ENCODE measurements at regions not wholly inside any gene's neighbourhood (a gene's known extent, or its start where the extent isn't known, plus 50 kb on each side); places are given as distances from the start of the nearest gene placed in this dataset.

GRCh38 chr11:13105237-13105844, 96.2 kb downstream of the RASSF10 start:
- DNase-seq, result no peak

- DNase-seq, result no peak
Measured at GRCh38 chr11:13107544-13108044, 98.5 kb downstream of the RASSF10 start.

- DNase-seq, result no peak
Measured at GRCh38 chr11:13108416-13108815, 99.3 kb downstream of the RASSF10 start.

- DNase-seq, result no peak
Measured at GRCh38 chr11:13109616-13110015, 100.5 kb downstream of the RASSF10 start.

GRCh38 chr11:13110145-13110544, 101.0 kb downstream of the RASSF10 start:
- no peak for DNase-seq

DNA sequence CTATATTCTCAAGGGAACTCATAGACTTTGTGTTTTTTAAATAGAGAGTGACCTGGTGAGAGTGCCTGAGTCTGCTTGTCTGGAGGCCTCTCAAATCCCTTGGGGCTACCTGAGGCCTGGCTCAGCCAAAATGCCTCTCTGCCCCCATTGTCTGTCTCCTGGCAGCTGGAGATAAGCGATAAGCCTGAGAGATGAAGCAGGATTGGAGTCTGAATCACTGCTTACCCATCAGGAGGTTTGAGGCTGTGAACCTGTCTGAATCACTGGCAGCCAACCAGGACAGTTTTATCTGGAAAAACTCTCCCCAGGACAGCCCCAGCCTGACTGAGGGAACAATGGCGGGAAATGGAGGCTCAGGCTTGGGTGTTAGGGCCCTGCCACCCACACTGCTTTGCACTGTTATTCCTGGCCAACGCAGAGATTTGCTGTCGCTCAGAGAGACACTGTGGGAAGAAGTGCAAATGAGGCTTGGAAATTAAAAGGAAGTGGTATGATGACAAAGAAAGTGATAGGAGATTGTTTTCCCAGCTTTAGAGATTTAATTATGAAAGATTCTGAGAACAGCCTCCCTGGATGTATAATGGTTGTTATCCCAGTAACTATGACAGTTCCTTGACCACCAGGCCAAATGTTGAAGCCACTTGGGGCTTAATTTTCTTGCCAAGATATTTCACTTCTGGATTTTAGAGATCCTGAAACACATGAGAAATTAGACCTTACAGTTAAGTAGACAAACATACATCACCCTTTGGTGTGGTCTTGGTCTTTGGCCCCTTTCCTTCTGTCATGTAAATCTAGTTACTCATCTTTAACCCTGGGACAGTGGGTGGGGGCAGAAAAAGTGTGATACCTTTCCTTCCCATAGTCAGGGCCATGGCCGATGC, 102.1 kb downstream of the RASSF10 start:
- DNase-seq, result no peak

DNA sequence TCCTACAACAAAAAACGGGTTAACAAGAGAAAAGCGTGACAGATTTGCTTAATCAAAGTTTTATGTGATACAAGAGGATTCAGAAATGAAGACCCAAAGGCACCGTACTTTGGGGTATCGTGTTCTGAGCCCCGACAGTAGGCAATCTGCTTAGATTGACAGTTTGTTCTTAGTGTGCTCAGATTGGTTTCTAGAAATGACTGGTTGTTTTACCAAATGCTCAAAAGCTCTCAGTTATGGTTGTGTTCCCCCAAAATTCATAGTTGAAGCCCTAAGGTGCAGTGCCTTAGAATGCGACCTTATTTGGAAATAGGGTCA, 102.7 kb downstream of the RASSF10 start:
- DNase-seq, result no peak

- DNase-seq, result no peak
Measured at GRCh38 chr11:13114566-13115379, 105.7 kb downstream of the RASSF10 start.

DNA sequence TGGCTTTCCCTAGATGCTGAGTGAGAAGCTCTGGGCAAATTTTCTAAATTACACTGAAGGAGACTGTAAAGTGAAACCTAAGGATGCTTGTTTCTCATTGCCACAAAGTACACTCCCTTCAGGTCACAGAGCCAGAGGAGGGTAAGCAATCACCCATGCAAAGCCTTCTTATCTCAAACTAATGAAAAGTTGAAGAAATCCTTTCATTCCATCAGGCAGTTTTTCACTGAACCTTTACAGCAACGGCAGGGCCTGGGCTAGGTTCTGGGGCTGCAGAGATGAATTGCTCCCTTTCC, 106.2 kb downstream of the RASSF10 start:
- DNase-seq, result no peak

- no peak for DNase-seq
Measured at GRCh38 chr11:13116491-13116890, 107.4 kb downstream of the RASSF10 start.

GRCh38 chr11:13117344-13117743, 108.2 kb downstream of the RASSF10 start:
- no peak for DNase-seq

GRCh38 chr11:13118194-13118593, 109.1 kb downstream of the RASSF10 start:
- no peak for DNase-seq

- DNase-seq, result no peak
Measured at GRCh38 chr11:13118650-13119049, 109.5 kb downstream of the RASSF10 start.

DNA sequence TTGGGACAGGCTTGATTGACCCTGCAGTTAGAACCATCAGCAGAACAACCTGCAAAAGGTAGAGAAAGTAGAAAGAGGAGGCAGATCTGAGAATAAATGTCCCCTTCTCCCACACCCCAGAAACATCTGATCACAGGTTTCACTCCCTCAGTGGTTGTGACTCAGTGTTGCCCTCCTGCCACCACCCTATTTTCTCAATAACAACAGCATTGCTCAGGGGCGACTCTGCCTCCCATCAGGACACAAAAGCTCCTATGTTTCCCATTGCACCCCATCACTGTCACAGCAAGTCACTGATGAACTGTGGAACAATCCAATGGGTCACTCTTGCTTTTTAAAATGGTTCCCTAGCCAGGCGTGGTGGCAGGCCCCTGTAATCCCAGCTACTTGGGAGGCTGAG, 110.2 kb downstream of the RASSF10 start:
- no peak for DNase-seq

GRCh38 chr11:13119941-13120520, 110.9 kb downstream of the RASSF10 start:
- DNase-seq, result no peak

GRCh38 chr11:13120691-13121090, 111.6 kb downstream of the RASSF10 start:
- DNase-seq, result no peak

DNA sequence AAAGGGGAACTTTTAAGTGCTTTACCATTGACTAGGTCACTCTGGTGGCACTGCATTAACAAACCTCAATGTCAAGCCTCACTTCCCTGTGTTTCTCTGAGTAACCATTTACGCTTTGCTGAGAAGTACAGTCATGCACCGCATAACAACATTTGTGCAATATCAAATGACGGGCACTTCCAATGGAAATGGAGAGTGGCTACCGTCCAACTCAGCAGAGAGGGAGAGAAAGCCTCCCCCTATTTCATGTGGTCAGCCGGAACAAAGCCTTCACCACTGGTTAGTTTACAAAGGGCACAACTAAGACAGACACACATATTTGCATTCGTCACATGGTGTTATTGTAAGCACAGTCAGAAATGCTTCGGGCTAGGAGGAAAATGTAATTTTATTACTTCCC, 117.3 kb downstream of the RASSF10 start:
- DNase-seq, result no peak

DNA sequence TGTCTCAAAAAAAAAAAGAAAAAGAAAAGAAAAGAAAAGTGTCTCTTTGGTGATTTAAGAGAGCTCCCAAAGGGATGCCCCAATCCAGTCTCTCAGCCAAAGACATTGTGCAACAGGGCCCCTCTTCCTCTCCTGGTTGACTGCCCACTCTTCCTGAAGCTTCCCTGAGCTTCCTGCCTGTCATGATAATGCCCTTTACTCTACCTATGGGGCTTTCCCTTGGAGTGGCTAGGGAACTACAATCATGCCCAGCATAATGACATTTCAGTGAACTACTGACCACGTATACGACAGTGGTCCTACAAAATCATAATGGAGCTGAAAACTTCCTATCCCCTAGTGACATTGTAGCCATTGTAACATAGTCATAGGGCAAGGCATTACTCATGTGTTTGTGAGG, 118.0 kb downstream of the RASSF10 start:
- no peak for DNase-seq

DNA sequence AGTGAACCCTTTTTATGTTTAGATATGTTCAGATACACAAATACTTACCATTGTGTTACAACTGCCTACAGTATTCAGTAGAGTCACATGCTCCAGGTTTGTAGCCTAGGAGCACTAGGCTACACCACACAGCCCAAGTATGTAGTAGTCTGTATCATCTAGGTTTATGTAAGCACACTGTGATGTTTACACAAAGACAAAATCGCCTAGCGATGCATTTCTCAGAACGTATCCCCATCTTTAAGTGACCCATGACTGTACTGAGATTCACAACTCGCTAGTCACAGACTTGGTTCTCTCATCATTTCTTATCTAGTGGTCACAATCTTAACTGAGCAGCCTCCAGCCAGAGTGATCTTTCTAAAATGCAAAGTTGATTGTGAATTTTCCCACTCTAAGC, 119.2 kb downstream of the RASSF10 start:
- no peak for DNase-seq

GRCh38 chr11:13134066-13134465, 125.0 kb downstream of the RASSF10 start:
- no peak for DNase-seq

- no peak for DNase-seq
Measured at GRCh38 chr11:13134886-13135285, 125.8 kb downstream of the RASSF10 start.

DNA sequence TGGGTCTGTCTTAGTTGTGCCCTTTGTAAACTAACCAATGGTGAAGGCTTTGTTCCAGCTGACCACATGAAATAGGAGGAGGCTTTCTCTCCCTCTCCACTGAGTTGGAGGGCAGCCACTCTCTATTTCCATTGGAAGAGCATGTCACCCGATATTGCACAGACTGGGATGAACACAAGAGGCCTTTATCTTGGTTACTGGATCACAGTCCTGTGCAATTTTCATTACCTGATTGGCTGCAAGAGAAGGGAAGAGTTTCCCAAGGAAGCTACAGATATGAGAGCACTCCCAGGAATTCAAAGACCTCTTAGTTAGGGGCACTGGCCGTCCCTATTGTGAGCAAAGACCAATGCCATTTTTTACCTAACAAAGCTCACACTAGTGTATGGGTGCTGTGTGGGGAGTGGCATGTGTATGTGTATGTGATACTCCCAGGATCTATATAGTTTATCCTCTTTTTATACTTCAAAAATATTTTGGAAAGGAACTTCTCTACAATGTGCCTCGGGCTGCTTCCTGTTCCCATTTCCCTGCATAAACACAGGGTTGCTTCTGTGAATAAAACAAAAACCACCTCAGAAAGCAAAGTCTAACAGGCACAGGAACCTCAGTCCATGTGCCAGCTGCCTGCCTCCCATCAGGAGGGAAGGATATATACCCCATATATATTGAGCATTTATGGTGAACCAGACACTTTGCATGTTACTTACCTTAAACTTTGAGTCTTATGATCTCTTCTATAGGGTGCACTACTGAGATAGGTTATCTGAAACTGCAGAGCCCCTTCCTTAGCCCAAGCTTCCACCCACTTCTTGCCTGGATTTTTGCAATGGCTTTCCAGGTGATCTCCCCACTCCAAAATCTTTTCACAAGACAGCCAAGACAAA, 126.5 kb downstream of the RASSF10 start:
- no peak for DNase-seq

DNA sequence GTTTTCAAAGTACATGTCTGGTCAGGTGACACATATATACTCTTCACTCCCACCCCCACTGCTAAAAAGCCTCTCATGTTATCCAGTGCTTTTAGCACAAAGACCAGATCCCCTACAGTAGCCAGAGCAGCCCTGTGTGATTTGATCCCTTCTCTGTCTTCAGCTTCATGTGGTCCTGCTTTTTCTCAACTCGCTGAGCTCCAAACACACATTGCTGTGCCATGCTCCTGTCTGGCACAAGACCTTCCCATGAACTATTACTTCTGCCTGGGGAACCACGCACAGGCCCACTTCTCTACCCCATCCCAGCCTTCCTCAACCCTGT, 127.1 kb downstream of the RASSF10 start:
- no peak for DNase-seq

Measured in activated T-cell treated with anti-CD3 and anti-CD28 coated beads, Interleukin-2, amount 50 U/mL, for 48 hours (primary cell).